Glutamatergic neuron (in vitro differentiated cells): ENCODE measurements at regions not wholly inside any gene's neighbourhood (a gene's known extent, or its start where the extent isn't known, plus 50 kb on each side); places are given as distances from the start of the nearest gene placed in this dataset.

Experiments
- DNase-seq: peaks from one replicate; pipeline ENCODE4 v3.0.0; 2022
- H3K27ac Mint-ChIP-seq: one replicate; pipeline ENCODE4 v1.8.0; 2020; ENCODE audit warnings: mild to moderate bottlenecking, mixed read lengths, inconsistent platforms; ENCODE audit not compliant: unreplicated experiment
- H3K27me3 Mint-ChIP-seq: one replicate; pipeline ENCODE4 v1.8.0; 2020; ENCODE audit warnings: mild to moderate bottlenecking, moderate library complexity, mixed read lengths, inconsistent platforms; ENCODE audit not compliant: unreplicated experiment
- H3K36me3 Mint-ChIP-seq: one replicate; pipeline ENCODE4 v1.8.0; 2020; ENCODE audit warnings: mild to moderate bottlenecking, mixed read lengths, inconsistent platforms; ENCODE audit not compliant: unreplicated experiment
- H3K4me1 Mint-ChIP-seq: one replicate; pipeline ENCODE4 v1.8.0; 2020; ENCODE audit warnings: mild to moderate bottlenecking, low read depth, mixed read lengths, inconsistent platforms; ENCODE audit not compliant: unreplicated experiment
- H3K4me3 Mint-ChIP-seq: one replicate; pipeline ENCODE4 v1.8.0; 2020; ENCODE audit warnings: mild to moderate bottlenecking, mixed read lengths, inconsistent platforms; ENCODE audit not compliant: unreplicated experiment
- H3K9me3 Mint-ChIP-seq: one replicate; pipeline ENCODE4 v1.8.0; 2020; ENCODE audit warnings: mild to moderate bottlenecking, moderate library complexity, mixed read lengths, inconsistent platforms; ENCODE audit not compliant: unreplicated experiment
- TF ChIP-seq, protein P1 (sequence below): fragments of 200-600 bp; sonication (generic); IDR thresholded peaks from one replicate; pipeline ENCODE4 v1.5.0; 2021; ENCODE audit not compliant: partially characterized antibody, unreplicated experiment

DNA sequence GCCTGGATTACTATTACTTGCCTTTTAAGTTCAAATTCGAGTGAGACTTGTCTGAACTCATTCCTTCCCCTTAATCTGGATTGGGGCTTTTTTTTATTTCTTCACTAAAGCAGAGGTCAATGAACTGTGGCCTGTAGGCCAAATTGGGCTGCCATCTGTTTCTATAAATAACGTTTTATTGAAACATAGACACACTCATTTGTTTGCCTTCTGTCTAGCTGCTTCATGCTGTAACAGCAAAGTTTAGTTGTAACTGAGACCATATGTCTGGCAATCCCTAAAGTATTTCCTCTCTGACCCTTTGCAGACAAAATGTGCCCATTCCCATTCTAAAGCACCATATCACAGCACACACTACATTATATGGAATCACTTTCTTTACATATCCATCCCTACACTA is 207.9 kb upstream of the ISX start:
- TF ChIP-seq, protein P1, sequence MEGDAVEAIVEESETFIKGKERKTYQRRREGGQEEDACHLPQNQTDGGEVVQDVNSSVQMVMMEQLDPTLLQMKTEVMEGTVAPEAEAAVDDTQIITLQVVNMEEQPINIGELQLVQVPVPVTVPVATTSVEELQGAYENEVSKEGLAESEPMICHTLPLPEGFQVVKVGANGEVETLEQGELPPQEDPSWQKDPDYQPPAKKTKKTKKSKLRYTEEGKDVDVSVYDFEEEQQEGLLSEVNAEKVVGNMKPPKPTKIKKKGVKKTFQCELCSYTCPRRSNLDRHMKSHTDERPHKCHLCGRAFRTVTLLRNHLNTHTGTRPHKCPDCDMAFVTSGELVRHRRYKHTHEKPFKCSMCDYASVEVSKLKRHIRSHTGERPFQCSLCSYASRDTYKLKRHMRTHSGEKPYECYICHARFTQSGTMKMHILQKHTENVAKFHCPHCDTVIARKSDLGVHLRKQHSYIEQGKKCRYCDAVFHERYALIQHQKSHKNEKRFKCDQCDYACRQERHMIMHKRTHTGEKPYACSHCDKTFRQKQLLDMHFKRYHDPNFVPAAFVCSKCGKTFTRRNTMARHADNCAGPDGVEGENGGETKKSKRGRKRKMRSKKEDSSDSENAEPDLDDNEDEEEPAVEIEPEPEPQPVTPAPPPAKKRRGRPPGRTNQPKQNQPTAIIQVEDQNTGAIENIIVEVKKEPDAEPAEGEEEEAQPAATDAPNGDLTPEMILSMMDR: no peak
- Mint-ChIP-seq H3K4me3 (no peak overlapping the region), H3K27me3 (peaks cover 5% of the 10 kb centered on the region), H3K9me3 (peaks cover 4% of the 10 kb centered on the region), H3K36me3 (peaks cover 13% of the 10 kb centered on the region), H3K4me1 (peaks cover 20% of the 10 kb centered on the region), H3K27ac (peak overlapping the region; percentile 19)
- DNase-seq: no peak

DNA sequence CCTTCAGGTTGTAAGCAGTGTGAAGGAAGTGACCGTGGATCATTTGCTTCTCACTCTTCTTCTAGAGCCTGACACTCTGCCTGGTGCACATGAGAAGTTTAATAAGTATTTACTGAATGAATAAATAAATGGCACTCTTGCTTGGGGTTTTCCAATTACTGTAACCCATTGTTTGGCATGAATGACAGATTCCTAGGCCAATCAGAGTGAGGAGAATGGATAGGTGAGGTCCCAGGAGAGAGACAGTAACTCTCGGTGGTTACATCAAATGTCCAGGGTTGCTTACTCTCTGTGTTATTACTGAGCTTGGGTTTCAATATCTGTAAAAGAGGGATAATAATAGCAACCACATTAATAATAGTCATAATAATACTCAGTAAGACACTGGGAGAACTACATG is 204.2 kb upstream of the ISX start:
- TF ChIP-seq, protein P1: no peak
- Mint-ChIP-seq H3K4me1 (peaks cover 21% of the 10 kb centered on the region), H3K36me3 (peaks cover 13% of the 10 kb centered on the region), H3K27me3 (peaks cover 5% of the 10 kb centered on the region), H3K4me3 (no peak overlapping the region), H3K9me3 (peaks cover 4% of the 10 kb centered on the region), H3K27ac (no peak overlapping the region)
- DNase-seq: no peak

DNA sequence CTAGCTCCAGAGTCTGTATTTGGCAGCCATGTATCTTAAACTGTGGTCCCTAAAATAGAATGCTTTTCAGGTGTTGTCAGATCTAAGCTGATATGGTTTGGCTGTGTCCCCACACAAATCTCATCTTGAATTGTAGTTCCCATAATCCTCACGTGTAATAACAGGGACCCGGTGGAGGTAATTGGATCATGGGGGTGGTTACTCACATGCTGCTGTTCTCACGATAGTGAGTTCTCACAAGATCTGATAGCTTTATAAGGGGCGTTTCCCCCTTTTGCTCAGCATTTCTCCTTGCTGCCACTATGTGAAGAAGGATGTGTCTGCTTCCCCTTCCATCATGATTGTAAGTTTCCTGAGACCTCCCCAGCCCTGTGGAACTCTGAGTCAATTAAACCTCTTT is 199.9 kb upstream of the ISX start:
- H3K27ac Mint-ChIP-seq: no peak overlapping the region
- H3K9me3 Mint-ChIP-seq: peaks cover 2% of the 10 kb centered on the region
- H3K4me1 Mint-ChIP-seq: peaks cover 7% of the 10 kb centered on the region
- H3K27me3 Mint-ChIP-seq: peaks cover 6% of the 10 kb centered on the region
- DNase-seq: no peak
- TF ChIP-seq, protein P1: no peak
- H3K36me3 Mint-ChIP-seq: peaks cover 6% of the 10 kb centered on the region
- no peak overlapping the region for H3K4me3 Mint-ChIP-seq

DNA sequence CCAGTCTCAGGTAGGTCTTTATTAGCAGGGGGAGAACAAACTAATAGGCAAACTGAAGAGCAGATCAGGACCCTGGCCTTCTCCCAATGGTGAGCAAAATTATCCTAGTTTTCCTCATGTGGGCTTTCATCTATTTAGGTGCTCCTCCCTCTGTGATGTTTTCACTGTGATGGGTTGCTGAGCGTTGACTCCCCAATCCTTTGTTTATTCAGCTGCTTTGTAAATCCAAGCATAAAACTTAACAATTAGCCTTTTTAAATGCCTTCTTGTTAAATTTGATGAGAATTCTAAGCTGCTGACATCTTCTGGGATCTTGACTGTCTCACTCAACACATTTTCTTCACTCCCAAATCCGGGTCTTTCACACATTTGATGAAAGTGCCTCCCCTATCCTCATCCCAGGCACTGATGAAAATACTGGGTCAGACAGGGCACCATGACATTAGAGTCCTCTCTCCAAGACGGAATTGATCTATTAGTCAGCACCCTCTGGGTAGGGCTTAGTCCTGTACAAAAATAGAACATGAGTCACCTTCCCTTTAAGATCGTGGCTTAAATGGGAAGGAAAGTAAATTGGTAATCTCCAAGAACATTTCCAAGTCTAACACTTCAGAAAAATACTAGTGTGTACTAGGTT is 199.3 kb upstream of the ISX start:
- Mint-ChIP-seq H3K9me3 (no peaks in the 10 kb centered on the region), H3K27me3 (peaks cover 2% of the 10 kb centered on the region), H3K36me3 (peaks cover under 1% of the 10 kb centered on the region), H3K27ac (no peak overlapping the region), H3K4me1 (peaks cover 7% of the 10 kb centered on the region), H3K4me3 (no peak overlapping the region)
- DNase-seq: no peak
- TF ChIP-seq, protein P1: no peak

DNA sequence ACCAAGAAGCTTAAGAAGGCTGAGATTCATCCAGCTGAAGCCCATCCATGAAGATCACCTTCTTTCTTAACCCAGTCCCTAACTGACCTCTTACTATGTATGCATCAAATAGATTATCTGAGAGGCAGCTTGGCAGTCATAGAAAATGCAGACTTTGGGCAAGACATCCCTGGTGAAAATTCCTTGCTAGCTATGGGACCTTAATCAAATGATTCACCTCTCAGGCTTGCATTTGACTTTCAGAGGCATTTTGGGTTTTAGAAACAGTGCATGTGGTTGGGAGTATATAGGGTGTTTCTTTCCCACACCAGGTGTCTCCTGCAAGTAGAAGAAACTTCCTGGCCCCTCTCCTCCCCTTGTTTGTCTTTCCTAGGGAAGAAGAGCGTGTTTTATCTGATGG is 188.5 kb upstream of the ISX start:
- TF ChIP-seq, protein P1: no peak
- no peak overlapping the region for H3K27ac Mint-ChIP-seq
- H3K4me3 Mint-ChIP-seq: no peak overlapping the region
- DNase-seq: no peak
- H3K9me3 Mint-ChIP-seq: peaks cover 2% of the 10 kb centered on the region
- no peaks in the 10 kb centered on the region for H3K4me1 Mint-ChIP-seq
- no peaks in the 10 kb centered on the region for H3K27me3 Mint-ChIP-seq
- H3K36me3 Mint-ChIP-seq: no peaks in the 10 kb centered on the region
